B cell (primary cell): ENCODE measurements at regions not wholly inside any gene's neighbourhood (a gene's known extent, or its start where the extent isn't known, plus 50 kb on each side); places are given as distances from the start of the nearest gene placed in this dataset.

Experiments used
- ATAC-seq: fragments of 200-7000 bp; cut with Tn5 transposase; one replicate; pipeline ENCODE4 v1.10.0; 2021; ENCODE audit warnings: low read depth, mild to moderate bottlenecking, moderate number of reproducible peaks, moderate library complexity
- CTCF ChIA-PET: fragments of 350-600 bp; sonication (Branson Sonifier 250); formaldehyde crosslinking; loops from one replicate; lab custom pipeline; 2021; ENCODE audit warnings: antibody characterized with exemption, inconsistent platforms; lab: Charles Lee
- POLR2A ChIA-PET: fragments of 350-600 bp; sonication (Branson Sonifier 250); formaldehyde crosslinking; loops from one replicate; lab custom pipeline; 2021; ENCODE audit warnings: antibody characterized with exemption; lab: Charles Lee
- DNase-seq: peaks from one replicate; pipeline ENCODE4 v3.0.0; 2013
- H2AFZ ChIP-seq: 2 replicates; pipeline ENCODE4 v1.6.1; 2012; ENCODE audit warnings: mild to moderate bottlenecking, low read depth, low read length; ENCODE audit not compliant: insufficient read depth, poor library complexity, severe bottlenecking
- H3K27ac ChIP-seq, 2 donors: 1 replicate in 1 of 2; 2 replicates in 1 of 2; pipeline ENCODE4 v1.5.1; 2012 to 2013; ENCODE audit warnings: low read length in 2 of 2, mild to moderate bottlenecking in 2 of 2, moderate library complexity in 1 of 2
- H3K27me3 ChIP-seq, 4 experiments: fragments of 200-600 bp in 1 of 4; sonication (generic) in 1 of 4; replicated peaks in 1 of 4; 1 replicate in 2 of 4; 2 replicates in 2 of 4; pipeline versions ENCODE4 v1.6.1 to v1.7.0; 2013 to 2016; ENCODE audit warnings: low read length in 3 of 4, mild to moderate bottlenecking in 2 of 4, mixed read lengths in 1 of 4, moderate library complexity in 1 of 4; ENCODE audit not compliant: insufficient read depth in 4 of 4, control insufficient read depth in 3 of 4; ENCODE audit errors: control extremely low read depth in 1 of 4
- H3K36me3 ChIP-seq, 2 experiments: replicated peaks in 1 of 2; 1 replicate in 1 of 2; 2 replicates in 1 of 2; pipeline versions ENCODE4 v1.6.1 to v1.7.1; 2013; ENCODE audit warnings: low read length in 1 of 2; ENCODE audit not compliant: insufficient read depth in 2 of 2, control insufficient read depth in 1 of 2; ENCODE audit errors: control extremely low read depth in 1 of 2, extremely low read depth in 1 of 2
- H3K4me1 ChIP-seq, 2 donors: fragments of 200-600 bp in 1 of 2; sonication (generic) in 1 of 2; 1 replicate in 1 of 2; 2 replicates in 1 of 2; pipeline versions ENCODE4 v1.5.1 to v1.6.1; 2013 to 2017; ENCODE audit warnings: low read length in 2 of 2; ENCODE audit not compliant: control insufficient read depth in 2 of 2, insufficient read depth in 2 of 2
- H3K4me2 ChIP-seq: replicated peaks from 2 replicates; pipeline ENCODE3; 2012; ENCODE audit warnings: mild to moderate bottlenecking, low read depth, low read length; ENCODE audit not compliant: poor library complexity, severe bottlenecking
- H3K4me3 ChIP-seq, 5 experiments: fragments of 200-600 bp in 1 of 5; sonication (generic) in 1 of 5; 1 replicate in 3 of 5; 2 replicates in 2 of 5; pipeline versions ENCODE4 v1.5.1 to v1.7.0; 2011 to 2016; ENCODE audit warnings: low read length in 4 of 5, mild to moderate bottlenecking in 4 of 5, low read depth in 2 of 5, control low read depth in 1 of 5, moderate library complexity in 1 of 5; ENCODE audit not compliant: insufficient read depth in 1 of 5; ENCODE audit errors: control extremely low read depth in 1 of 5, extremely low read depth in 1 of 5
- H3K79me2 ChIP-seq: fragments of 200-600 bp; sonication (generic); one replicate; pipeline ENCODE4 v1.6.0; 2016; ENCODE audit warnings: low read length; ENCODE audit not compliant: control insufficient read depth, insufficient read depth
- H3K9ac ChIP-seq: fragments of 200-600 bp; sonication (generic); 2 replicates; pipeline ENCODE4 v1.6.1; 2017; ENCODE audit warnings: mild to moderate bottlenecking, low read length, moderate library complexity
- H3K9me3 ChIP-seq, 3 donors: one replicate each; pipeline versions ENCODE4 v1.6.1 to v1.7.1; 2013; ENCODE audit warnings: low read length in 2 of 3; ENCODE audit not compliant: control insufficient read depth in 2 of 3, insufficient read depth in 1 of 3; ENCODE audit errors: control extremely low read depth in 1 of 3
- H4K20me1 ChIP-seq: 2 replicates; pipeline ENCODE4 v1.6.0; 2012; ENCODE audit warnings: mild to moderate bottlenecking, low read length; ENCODE audit not compliant: insufficient read depth, control insufficient read depth, poor library complexity, severe bottlenecking
- H3K27ac Mint-ChIP-seq: one replicate; pipeline ENCODE4 v1.8.0; 2021; ENCODE audit warnings: mixed read lengths
- H3K27me3 Mint-ChIP-seq: one replicate; pipeline ENCODE4 v1.8.0; 2021; ENCODE audit warnings: mixed read lengths
- H3K4me1 Mint-ChIP-seq: one replicate; pipeline ENCODE4 v1.8.0; 2021; ENCODE audit warnings: mixed read lengths
- H3K4me3 Mint-ChIP-seq: one replicate; pipeline ENCODE4 v1.8.0; 2021; ENCODE audit warnings: mixed read lengths
- H3K9me3 Mint-ChIP-seq: one replicate; pipeline ENCODE4 v1.8.0; 2022; ENCODE audit warnings: mixed read lengths; ENCODE audit not compliant: insufficient read depth
- EZH2 ChIP-seq: IDR thresholded peaks from 2 replicates; pipeline ENCODE4 v1.6.1; 2012; ENCODE audit warnings: borderline replicate concordance, low read depth, mild to moderate bottlenecking, moderate library complexity, low read length; ENCODE audit not compliant: insufficient read depth, poor library complexity, severe bottlenecking
- WGBS: methylation state at CpG from one replicate; pipeline ENCODE4 v1.1.5; 2013; ENCODE audit warnings: missing lambda C conversion rate; ENCODE audit not compliant: insufficient coverage; 5-methylcytosine and 5-hydroxymethylcytosine counted together
- intact Hi-C: fragments of 100-400 bp; cut with micrococcal nuclease; formaldehyde crosslinking; loops from one replicate; pipeline ENCODE4 v1.10.0; 2022
- TF ChIP-seq, protein P1 (sequence below): fragments of 200-600 bp; IDR thresholded peaks from one replicate; pipeline ENCODE4 v1.8.0; 2022; ENCODE audit warnings: antibody characterized with exemption, mild to moderate bottlenecking

DNA sequence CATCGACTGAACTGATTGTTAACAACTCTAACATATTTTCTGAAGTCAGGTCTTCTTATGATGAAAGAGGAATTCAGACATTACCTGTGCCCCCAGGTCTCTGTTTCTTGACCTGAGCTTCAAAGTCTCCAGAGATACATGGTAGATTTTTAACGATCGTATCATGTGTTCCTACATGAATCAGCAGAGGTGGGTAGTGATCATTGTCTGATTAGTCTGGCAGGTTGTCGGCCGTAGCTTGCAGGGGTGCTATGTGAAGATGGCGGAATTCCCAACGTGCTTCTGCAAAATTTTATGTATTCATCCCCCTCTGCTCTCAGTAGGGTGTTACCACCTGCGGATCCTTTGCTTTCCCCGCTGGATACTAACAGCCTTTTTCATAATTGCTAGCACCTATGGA is 581.9 kb downstream of the GATA3 start:
- Mint-ChIP-seq H3K27ac (no peak overlapping the region), H3K27me3 (no peaks in the 10 kb centered on the region), H3K4me1 (no peaks in the 10 kb centered on the region), H3K9me3 (no peaks in the 10 kb centered on the region), H3K4me3 (no peak overlapping the region)
- H3K36me3 ChIP-seq: no peaks in the 10 kb centered on the region
- no peak for ATAC-seq
- H3K9ac ChIP-seq: no peak overlapping the region
- H3K9me3 ChIP-seq: peaks cover 0 to 5% (median 0%) of the 10 kb centered on the region in 3 donors
- H3K4me2 ChIP-seq: no peak overlapping the region
- no peaks in the 10 kb centered on the region for H3K27me3 ChIP-seq
- 100% methylated on average over 2 of the region's 9 CpGs for WGBS
- ChIA-PET CTCF (no interaction called here), POLR2A (no interaction called here)
- H3K27ac ChIP-seq: no peak overlapping the region
- TF ChIP-seq EZH2: no peak
- TF ChIP-seq, protein P1, sequence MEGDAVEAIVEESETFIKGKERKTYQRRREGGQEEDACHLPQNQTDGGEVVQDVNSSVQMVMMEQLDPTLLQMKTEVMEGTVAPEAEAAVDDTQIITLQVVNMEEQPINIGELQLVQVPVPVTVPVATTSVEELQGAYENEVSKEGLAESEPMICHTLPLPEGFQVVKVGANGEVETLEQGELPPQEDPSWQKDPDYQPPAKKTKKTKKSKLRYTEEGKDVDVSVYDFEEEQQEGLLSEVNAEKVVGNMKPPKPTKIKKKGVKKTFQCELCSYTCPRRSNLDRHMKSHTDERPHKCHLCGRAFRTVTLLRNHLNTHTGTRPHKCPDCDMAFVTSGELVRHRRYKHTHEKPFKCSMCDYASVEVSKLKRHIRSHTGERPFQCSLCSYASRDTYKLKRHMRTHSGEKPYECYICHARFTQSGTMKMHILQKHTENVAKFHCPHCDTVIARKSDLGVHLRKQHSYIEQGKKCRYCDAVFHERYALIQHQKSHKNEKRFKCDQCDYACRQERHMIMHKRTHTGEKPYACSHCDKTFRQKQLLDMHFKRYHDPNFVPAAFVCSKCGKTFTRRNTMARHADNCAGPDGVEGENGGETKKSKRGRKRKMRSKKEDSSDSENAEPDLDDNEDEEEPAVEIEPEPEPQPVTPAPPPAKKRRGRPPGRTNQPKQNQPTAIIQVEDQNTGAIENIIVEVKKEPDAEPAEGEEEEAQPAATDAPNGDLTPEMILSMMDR: no peak
- H3K79me2 ChIP-seq: no peaks in the 10 kb centered on the region
- no peak overlapping the region for H3K4me3 ChIP-seq
- H4K20me1 ChIP-seq: no peaks in the 10 kb centered on the region
- intact Hi-C loops: no loop called here
- DNase-seq: no peak
- H2AFZ ChIP-seq: no peak overlapping the region
- no peaks in the 10 kb centered on the region for H3K4me1 ChIP-seq

DNA sequence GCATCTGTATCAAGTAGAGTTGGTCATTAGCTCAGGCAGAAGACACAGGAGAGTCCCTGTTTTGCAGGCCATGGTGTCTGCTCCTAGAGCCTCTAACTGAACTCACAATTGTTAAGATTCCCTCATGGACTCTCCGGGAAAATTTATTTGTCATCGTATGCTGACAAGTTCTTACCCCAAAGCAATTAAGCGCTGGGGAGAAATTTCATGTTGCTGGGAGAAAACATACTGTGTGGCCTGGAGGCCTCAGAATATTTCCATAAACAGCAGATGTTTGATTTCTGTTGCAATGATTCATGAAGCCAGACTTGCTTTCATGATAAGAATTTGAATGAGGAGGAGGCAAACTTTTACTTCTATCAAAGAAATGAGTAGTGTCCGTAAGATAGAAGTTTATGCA is 583.2 kb downstream of the GATA3 start:
- intact Hi-C loops: no loop called here
- Histone ChIP-seq H3K9ac (no peak overlapping the region), H2AFZ (no peak overlapping the region), H3K4me3 (no peak overlapping the region), H3K9me3 (peaks cover 0 to 6% (median 0%) of the 10 kb centered on the region in 3 donors), H3K4me1 (no peaks in the 10 kb centered on the region), H3K79me2 (no peaks in the 10 kb centered on the region), H3K27me3 (no peaks in the 10 kb centered on the region), H4K20me1 (no peaks in the 10 kb centered on the region), H3K27ac (no peak overlapping the region), H3K4me2 (no peak overlapping the region), H3K36me3 (no peaks in the 10 kb centered on the region)
- WGBS: no CpG with 5 or more reads among the region's 4 CpGs
- POLR2A ChIA-PET: no interaction called here
- DNase-seq: no peak
- CTCF ChIA-PET: no interaction called here
- TF ChIP-seq EZH2: no peak
- TF ChIP-seq, protein P1: no peak
- Mint-ChIP-seq H3K27ac (no peak overlapping the region), H3K9me3 (no peaks in the 10 kb centered on the region), H3K27me3 (no peaks in the 10 kb centered on the region), H3K4me1 (no peaks in the 10 kb centered on the region), H3K4me3 (no peak overlapping the region)
- no peak for ATAC-seq
